GM12873 (cell line): ENCODE measurements at regions not wholly inside any gene's neighbourhood (a gene's known extent, or its start where the extent isn't known, plus 50 kb on each side); places are given as distances from the start of the nearest gene placed in this dataset.

Experiments
- TF ChIP-seq, protein P1 (sequence below): IDR thresholded peaks from 2 replicates; pipeline ENCODE4 v1.5.1; 2012; ENCODE audit warnings: low read depth, mild to moderate bottlenecking, moderate library complexity, low read length, control low read depth; ENCODE audit not compliant: insufficient read depth; ENCODE audit errors: missing control alignments

DNA sequence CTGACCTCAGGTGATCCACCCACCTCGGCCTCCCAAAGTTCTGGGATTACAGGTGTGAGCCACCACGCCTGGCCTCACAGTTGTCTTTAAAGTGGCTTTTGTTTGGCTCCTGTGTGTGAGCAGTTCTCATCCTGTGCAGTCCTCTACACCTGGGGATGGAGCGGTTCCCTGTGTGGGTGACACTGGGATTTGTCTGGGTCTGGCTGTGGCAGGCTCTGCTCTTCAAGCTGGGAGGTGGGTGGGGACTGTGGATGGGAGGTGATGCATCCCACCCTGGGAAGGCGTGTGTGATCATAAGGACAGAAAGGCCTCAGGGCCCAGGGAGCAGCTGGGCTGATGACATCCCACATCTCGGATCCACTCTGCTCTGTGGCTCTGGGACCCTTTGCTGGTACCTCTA lies 1266.8 kb downstream of the BRD1 start:
- TF ChIP-seq, protein P1, sequence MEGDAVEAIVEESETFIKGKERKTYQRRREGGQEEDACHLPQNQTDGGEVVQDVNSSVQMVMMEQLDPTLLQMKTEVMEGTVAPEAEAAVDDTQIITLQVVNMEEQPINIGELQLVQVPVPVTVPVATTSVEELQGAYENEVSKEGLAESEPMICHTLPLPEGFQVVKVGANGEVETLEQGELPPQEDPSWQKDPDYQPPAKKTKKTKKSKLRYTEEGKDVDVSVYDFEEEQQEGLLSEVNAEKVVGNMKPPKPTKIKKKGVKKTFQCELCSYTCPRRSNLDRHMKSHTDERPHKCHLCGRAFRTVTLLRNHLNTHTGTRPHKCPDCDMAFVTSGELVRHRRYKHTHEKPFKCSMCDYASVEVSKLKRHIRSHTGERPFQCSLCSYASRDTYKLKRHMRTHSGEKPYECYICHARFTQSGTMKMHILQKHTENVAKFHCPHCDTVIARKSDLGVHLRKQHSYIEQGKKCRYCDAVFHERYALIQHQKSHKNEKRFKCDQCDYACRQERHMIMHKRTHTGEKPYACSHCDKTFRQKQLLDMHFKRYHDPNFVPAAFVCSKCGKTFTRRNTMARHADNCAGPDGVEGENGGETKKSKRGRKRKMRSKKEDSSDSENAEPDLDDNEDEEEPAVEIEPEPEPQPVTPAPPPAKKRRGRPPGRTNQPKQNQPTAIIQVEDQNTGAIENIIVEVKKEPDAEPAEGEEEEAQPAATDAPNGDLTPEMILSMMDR: no peak

DNA sequence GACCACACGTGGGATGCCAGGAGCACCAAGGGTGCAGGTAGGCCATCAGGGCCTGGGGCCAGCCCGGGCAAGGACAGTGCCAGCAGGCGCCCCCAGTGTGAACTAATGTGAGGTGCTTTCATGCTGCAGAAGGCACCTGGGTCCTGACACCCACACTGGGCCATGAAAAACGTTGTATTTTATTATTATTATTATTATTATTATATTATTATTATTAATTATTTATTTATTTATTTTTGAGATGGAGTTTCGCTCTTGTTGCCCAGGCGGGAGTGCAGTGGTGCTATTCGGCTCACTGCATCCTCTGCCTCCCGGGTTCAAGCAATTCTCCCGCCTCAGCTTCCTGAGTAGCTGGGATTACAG lies 1267.3 kb downstream of the BRD1 start:
- TF ChIP-seq, protein P1: no peak

DNA sequence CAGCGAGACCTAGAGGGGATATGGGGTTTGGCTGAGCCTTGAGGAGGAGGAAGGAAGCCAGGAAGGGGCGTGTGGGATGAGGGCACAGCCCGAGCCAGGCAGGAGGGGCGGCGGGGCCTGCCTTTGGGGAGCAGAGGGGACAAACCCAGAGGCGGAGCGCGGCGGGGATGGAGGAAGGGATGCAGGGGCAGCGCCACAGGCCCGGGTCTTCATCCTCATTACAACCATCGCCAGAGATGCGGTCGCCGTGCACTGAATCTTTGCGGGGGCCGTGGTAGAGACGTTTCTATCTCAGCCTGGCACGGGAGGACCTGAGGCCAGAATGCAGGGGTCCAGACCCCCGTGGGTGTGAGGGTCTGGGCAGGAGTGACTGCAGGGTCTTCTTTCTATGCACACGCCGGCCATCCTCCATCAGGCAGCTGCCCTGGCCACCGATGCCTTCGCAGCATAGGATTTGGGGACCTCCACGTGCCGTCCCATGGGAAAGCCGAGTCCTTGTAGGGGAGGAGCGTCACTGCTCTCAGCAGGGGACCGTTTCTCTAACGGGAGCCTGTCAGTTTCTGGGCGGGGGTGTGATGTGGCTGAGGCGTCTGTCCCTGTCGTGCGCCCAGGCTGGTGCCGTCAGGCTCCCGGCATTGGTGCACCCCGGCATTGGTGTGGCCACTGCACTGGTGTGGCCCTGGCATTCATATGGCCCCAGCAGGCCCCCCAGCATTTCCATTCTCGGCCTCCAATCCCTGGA lies 1267.9 kb downstream of the BRD1 start:
- TF ChIP-seq, protein P1: no peak

DNA sequence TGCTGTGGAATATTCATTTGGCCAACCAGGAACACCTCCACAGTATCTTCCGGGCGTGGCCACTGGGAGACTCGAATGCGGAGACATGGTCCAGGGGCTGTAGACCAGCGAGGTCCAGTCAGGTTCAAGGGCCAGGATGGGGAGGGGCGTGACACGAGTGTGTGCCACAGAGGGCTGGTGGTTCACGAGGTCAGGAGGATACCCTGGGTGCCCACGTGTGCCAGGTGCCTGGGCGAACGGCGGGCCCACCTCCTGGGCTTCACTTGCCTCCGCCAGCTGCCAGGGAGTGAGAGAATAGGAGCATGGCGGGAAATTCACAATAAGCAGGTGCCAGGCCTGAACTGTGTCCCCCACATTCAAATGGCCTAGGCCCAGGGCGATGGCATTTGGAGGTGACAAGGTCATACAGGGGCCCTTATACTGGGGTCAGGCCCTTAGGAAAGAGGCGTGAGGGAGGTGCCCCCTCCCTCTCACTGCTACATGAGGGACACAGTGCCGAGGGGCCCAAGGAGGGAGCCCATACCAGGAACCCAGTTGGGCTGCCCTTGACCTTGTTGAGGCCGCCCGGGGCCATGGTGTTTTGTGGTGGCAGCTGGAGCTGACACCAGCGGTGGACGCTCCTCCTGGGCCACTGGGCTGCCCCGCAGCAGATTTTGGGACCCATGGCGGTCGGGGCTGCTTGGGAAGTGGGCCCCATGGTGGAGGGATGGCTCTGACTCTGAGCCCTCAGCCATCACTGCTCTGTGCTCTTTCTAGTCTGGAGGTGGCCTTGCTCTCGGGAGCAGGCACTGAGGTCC lies 1268.9 kb downstream of the BRD1 start:
- TF ChIP-seq, protein P1: no peak

DNA sequence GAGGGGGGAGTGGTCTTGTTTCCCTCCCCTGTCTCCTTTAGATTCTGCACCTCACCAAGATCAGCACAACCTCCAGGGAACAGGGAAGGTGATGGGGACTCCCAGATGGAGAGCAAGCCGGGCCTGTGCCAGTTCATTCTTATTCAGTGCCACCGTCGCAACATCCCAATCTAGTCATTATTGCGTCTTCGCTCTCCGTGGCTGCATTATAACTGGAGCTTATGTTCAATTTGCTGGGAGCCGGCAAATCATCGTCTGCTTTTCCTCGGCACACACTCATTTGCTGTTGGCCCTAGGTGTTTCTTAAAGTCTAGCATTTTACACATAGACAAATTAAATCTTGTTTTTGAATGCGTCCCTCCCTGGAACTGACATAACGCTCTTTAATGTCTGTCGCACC lies 1269.7 kb downstream of the BRD1 start:
- TF ChIP-seq, protein P1: no peak

DNA sequence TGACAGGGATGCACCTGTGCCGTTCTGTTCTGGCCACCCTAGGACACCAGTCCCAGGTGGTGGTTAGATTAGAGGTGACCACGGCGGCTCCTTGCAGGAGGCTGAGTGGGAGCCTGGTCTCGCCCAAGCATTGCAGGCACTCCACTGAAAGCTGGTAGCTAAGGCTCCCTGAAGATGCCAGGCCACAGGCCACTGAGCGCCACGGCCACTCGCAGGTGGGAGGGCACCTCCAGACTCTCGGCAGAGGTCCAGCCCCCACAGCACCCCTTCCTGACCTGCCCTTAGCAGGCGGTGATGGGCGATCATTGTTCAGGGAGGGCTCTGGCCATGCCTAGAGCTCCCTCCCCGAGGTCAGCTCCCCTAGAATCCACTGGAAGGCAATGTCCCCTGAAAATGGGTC lies 1270.2 kb downstream of the BRD1 start:
- TF ChIP-seq, protein P1: no peak

DNA sequence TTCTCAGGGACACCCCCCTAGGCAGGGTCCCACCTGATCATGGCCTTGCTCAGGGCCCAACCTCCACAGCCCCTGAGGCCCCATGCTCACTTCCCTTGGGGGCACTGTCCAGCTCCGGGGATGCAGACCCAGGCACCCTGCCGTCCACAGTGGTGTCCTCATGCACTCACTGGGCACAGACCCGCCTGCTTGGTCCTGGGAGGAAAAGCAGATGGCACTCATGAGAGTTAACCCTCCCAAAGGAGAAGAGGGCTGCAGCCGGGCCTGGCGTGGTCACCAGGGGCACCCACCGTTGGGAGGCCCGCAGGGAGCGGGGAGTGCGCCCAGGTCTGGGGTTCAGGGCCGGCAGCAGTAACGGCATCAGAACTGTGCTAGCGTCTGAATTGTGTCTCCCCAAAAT lies 1270.9 kb downstream of the BRD1 start:
- TF ChIP-seq, protein P1: no peak
